LNCAP (cell line): ENCODE measurements at regions not wholly inside any gene's neighbourhood (a gene's known extent, or its start where the extent isn't known, plus 50 kb on each side); places are given as distances from the start of the nearest gene placed in this dataset.

Experiments
- TF ChIP-seq, protein P1 (sequence below): fragments of 450-650 bp; IDR thresholded peaks from 2 replicates; pipeline ENCODE4 v1.5.1; 2017; ENCODE audit warnings: mild to moderate bottlenecking

DNA sequence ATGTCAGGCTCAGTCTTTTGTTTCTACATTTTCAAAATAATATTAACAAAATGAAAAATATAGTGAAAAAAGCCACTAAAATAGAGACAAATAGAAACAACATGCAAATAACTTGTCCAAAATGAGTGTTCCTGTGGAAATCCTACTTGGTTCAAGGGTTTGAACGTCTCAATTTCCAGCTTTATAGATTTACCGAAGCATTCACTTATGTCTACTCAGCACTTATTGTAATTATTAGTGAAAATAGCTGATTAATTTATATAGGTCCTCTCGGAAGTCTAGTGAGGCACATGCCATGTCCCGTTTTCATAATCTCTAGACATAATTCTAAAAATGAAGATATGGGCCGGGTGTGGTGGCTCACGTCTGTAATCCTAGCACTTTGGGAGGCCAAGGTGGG lies 99.9 kb upstream of the NFIB start:
- TF ChIP-seq, protein P1, sequence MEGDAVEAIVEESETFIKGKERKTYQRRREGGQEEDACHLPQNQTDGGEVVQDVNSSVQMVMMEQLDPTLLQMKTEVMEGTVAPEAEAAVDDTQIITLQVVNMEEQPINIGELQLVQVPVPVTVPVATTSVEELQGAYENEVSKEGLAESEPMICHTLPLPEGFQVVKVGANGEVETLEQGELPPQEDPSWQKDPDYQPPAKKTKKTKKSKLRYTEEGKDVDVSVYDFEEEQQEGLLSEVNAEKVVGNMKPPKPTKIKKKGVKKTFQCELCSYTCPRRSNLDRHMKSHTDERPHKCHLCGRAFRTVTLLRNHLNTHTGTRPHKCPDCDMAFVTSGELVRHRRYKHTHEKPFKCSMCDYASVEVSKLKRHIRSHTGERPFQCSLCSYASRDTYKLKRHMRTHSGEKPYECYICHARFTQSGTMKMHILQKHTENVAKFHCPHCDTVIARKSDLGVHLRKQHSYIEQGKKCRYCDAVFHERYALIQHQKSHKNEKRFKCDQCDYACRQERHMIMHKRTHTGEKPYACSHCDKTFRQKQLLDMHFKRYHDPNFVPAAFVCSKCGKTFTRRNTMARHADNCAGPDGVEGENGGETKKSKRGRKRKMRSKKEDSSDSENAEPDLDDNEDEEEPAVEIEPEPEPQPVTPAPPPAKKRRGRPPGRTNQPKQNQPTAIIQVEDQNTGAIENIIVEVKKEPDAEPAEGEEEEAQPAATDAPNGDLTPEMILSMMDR: no peak

DNA sequence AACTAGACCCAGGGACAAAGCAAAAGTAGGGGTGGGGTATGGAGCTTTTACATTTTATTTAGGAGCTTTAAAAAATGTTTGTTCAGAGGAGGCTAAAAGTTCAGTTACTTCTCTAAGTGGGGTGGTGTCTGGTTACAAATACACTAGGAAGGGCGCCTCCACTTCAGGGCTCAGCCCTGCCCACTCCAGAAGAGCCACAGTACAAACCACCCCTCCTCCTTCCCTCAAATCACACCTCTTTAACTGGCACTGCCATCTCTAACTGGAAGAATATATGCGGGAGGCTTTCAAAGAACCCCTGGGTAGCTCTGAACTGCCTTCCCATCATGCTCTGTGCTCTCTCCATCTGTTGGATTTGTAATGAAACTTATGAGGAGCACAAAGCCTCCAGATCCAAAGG lies 98.8 kb upstream of the NFIB start:
- TF ChIP-seq, protein P1: no peak

DNA sequence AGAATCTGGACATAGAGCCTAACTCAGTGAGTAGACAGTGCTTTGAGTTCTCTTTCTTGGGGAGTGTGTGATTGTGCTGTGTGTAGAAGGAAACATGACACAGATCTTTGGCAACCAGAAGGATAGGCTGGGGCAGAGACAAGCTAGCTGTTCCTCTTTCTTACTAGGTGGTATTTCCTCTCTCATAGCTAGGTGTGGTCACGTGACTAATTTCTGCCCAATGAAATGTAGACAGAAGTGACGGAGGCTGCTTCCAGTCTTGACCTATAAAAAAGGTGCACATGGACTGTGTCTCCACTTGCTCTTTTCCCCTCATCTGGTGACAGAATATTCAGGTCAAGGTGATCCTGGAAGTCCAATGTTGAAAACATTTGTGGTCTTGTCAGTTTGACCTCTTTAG lies 92.5 kb upstream of the NFIB start:
- TF ChIP-seq, protein P1: no peak

DNA sequence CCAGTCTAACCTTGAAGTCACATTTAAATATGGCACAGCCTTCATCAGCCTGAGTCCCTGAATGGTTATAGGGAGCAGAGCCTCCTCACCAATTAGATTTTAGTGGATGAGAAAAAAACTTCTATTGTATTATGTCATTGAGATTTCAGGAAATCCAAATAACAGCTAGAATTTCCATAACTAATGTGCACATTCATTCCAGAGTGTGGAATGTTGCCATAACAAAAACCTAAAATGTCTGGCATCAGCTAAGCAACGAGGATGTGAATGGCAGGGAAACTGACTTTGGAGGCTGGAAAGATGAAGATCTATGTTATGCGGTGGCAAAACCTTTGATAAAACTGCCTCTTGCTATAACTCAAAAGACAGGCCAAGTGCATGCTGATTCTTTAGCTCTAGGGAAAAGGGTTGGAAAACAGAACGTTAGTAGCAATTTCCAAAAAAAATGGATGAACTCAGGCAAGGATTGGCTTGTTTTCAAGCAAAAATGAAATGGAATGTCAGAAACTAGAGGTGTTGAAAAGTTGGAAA lies 91.3 kb upstream of the NFIB start:
- TF ChIP-seq, protein P1: no peak

DNA sequence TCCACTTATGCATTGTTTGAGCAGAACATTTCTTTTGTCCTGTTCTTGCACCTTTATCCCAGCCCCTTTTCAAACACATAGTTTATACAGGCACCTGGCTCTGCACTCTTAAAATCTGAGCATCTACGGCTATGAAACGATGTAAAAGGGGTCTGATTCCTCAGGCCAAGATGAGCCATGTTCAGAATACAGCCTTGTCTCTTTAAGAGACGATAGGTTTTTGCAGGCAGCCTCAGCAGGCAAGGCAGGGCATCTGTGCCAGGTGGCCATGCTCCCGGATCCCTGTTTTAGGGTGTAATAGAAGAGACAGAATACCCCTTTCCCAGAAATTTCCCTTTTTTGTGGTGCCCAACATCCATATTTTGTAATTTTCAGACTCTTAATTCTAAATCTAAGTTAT lies 89.1 kb upstream of the NFIB start:
- TF ChIP-seq, protein P1: no peak

DNA sequence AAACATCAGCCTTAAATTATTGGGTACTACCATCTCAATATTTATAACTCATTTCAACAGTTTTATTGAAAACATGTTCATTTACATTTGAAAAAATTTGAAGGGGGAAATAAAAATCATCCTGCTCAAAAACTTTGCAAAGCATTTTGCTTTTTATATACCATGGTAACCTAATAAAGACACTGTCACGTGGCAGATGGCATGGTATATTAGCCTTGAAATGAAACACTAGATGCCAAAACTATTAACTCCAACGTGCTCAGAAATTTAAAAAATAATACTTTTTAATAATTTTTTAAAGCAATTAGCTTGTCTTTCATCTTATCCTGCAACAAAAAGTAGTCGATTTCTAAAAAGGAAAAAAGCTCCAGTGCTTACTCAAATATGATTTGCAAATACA lies 88.6 kb upstream of the NFIB start:
- TF ChIP-seq, protein P1: no peak

DNA sequence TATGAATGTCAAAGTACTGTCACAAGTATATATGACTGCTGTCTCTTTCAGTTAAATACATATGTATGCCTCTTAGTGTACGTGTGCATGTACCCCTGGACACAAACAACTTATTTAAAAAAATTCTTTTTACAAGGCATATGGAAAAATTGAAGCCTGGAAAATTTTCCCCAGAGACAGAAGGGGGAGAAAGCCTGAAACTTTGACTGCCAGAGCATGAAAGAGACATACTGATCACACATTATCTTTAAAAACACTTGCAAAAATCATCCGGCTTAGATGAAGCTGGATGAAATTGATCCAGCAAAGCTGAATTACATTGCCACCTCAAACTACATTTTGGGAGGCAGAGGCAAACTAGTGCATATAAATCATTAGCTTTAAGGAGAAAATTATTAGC lies 88.0 kb upstream of the NFIB start:
- TF ChIP-seq, protein P1: no peak

DNA sequence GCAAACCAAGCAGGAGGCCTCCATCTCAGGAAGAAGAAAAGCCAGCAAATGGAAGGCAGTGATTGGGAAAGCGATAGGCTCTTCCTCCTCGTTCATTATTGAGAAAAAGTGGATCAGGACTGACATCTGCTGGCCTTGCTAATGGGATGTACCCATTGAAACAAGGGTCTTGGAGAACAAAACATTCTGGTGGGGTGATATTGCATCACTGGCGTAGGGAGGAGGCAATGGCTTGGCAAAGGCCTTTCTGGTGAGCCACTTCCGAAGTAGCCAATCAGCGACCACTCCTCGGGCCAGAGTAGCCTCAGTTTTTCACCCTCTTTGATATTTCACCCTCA lies 86.7 kb upstream of the NFIB start:
- TF ChIP-seq, protein P1: peak; percentile 61
